Keratinocyte (primary cell): ENCODE measurements at regions not wholly inside any gene's neighbourhood (a gene's known extent, or its start where the extent isn't known, plus 50 kb on each side); places are given as distances from the start of the nearest gene placed in this dataset.

Experiments
- DNase-seq: peaks from one replicate; pipeline ENCODE4 v3.0.0-alpha.2; 2011; ENCODE audit warnings: low read depth, missing footprints, low spot score
- FAIRE-seq: peaks from 2 replicates; lab custom pipeline; 2011; peaks lifted over from hg19 to GRCh38; lab: Jason Lieb, UNC
- H2AFZ ChIP-seq: 2 replicates; pipeline ENCODE4 v1.6.0; 2012; ENCODE audit warnings: low read length, control low read depth, inconsistent platforms; ENCODE audit not compliant: control insufficient read depth
- H3K27ac ChIP-seq: 2 replicates; pipeline ENCODE4 v1.5.1; 2011; ENCODE audit warnings: low read length; ENCODE audit not compliant: control insufficient read depth, insufficient read depth
- H3K27me3 ChIP-seq: 3 replicates; pipeline ENCODE4 v1.6.0; 2011; ENCODE audit warnings: low read length; ENCODE audit not compliant: control insufficient read depth, insufficient read depth; ENCODE audit errors: extremely low read depth
- H3K36me3 ChIP-seq, 2 experiments: 2 replicates in 1 of 2; 3 replicates in 1 of 2; pipeline ENCODE4 v1.5.1; 2011; ENCODE audit warnings: low read length in 2 of 2, mild to moderate bottlenecking in 1 of 2; ENCODE audit not compliant: control insufficient read depth in 2 of 2, insufficient read depth in 2 of 2; ENCODE audit errors: extremely low read depth in 1 of 2
- H3K4me1 ChIP-seq: 3 replicates; pipeline ENCODE4 v1.5.1; 2011; ENCODE audit warnings: low read length; ENCODE audit not compliant: control insufficient read depth, insufficient read depth; ENCODE audit errors: extremely low read depth
- H3K4me2 ChIP-seq: 3 replicates; pipeline ENCODE4 v1.6.0; 2011; ENCODE audit warnings: low read depth, low read length; ENCODE audit not compliant: control insufficient read depth, insufficient read depth; ENCODE audit errors: extremely low read depth
- H3K4me3 ChIP-seq, 3 experiments: fragments of 200-600 bp in 1 of 3; sonication (generic) in 1 of 3; 2 replicates in 2 of 3; 3 replicates in 1 of 3; pipeline ENCODE4 v1.5.1; 2011 to 2016; ENCODE audit warnings: low read length in 3 of 3, mild to moderate bottlenecking in 3 of 3, control low read depth in 2 of 3, inconsistent platforms in 1 of 3, low read depth in 1 of 3, mixed read lengths in 1 of 3, mixed run types in 1 of 3, moderate library complexity in 1 of 3; ENCODE audit not compliant: control insufficient read depth in 2 of 3, insufficient read depth in 2 of 3; ENCODE audit errors: extremely low read depth in 1 of 3
- H3K79me2 ChIP-seq: 2 replicates; pipeline ENCODE4 v1.6.0; 2012; ENCODE audit warnings: low read length; ENCODE audit not compliant: control insufficient read depth, insufficient read depth
- H3K9ac ChIP-seq: 3 replicates; pipeline ENCODE4 v1.6.0; 2011; ENCODE audit warnings: low read length; ENCODE audit not compliant: control insufficient read depth, insufficient read depth; ENCODE audit errors: extremely low read depth
- H3K9me1 ChIP-seq: 3 replicates; pipeline ENCODE4 v1.6.0; 2011; ENCODE audit warnings: low read length; ENCODE audit not compliant: control insufficient read depth, insufficient read depth; ENCODE audit errors: extremely low read depth
- H3K9me3 ChIP-seq: 2 replicates; pipeline ENCODE4 v1.5.1; 2012; ENCODE audit warnings: low read depth, low read length; ENCODE audit not compliant: control insufficient read depth
- H4K20me1 ChIP-seq: 3 replicates; pipeline ENCODE4 v1.6.0; 2011; ENCODE audit warnings: low read length; ENCODE audit not compliant: control insufficient read depth, insufficient read depth; ENCODE audit errors: extremely low read depth
- EZH2 ChIP-seq: IDR thresholded peaks from one replicate; pipeline ENCODE4 v1.6.1; 2012; ENCODE audit warnings: inconsistent platforms, mild to moderate bottlenecking, low read length, moderate library complexity
- dilution Hi-C: fragments of 300-500 bp; cut with MboI; formaldehyde crosslinking; loops from one replicate; pipeline ENCODE4 v1.7.0; 2020; ENCODE audit warnings: low sequenced_read_pairs; ENCODE audit not compliant: extremely low pct_ligation_motif_present
- TF ChIP-seq, protein P1 (sequence below), 3 experiments: IDR thresholded peaks in 1 of 3; conservative IDR thresholded peaks in 1 of 3; optimal IDR thresholded peaks in 1 of 3; 2 replicates in 2 of 3; 3 replicates in 1 of 3; pipeline versions ENCODE3 to v1.5.1; 2011; ENCODE audit warnings: low read length in 3 of 3, mild to moderate bottlenecking in 3 of 3, moderate library complexity in 2 of 3, control low read depth in 1 of 3, inconsistent platforms in 1 of 3; ENCODE audit not compliant: insufficient read depth in 2 of 3; ENCODE audit errors: extremely low read depth in 1 of 3

DNA sequence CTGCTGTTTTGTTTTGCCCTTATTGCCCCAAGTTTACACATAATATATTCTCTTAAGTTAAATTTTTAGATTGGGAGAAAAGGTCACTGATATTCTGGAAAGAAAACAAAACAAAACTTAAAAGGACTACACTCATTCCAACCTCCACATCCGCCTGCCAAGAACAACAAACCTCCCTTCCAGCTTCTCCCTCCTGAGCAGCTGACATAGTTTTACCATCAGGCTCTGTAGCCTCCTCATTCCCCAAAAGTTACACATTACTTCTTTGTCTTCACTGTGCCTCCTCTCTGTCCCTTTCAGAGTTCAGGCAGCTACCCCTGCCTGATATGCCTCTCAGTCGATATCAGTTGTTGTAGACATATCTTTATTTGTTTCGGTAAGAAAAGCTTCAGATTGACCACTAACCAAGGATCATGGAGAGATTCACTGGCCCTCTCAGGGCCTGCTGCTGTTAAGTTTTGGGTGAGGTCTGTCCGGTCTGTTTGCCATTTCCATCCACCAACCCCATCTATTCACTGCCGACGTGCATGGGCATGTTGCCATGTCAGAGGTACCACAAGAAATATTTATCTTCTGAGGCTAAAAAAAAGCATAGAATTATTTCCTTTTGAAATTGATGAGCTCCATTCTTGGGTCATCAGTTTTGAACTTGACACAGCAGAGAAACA lies 164.1 kb downstream of the GASK1B start:
- dilution Hi-C loops, result loop anchor here (25.0 kb wide), 1 partner anchor 179 kb away; no protein-coding TSS in a partner anchor
- H4K20me1 ChIP-seq, result no peaks in the 10 kb centered on the region
- H3K4me3 ChIP-seq, result no peak overlapping the region
- H2AFZ ChIP-seq, result peak overlapping the region; percentile 42
- H3K27ac ChIP-seq, result no peak overlapping the region
- no peaks in the 10 kb centered on the region for H3K79me2 ChIP-seq
- H3K9ac ChIP-seq, result no peak overlapping the region
- DNase-seq (no peak), FAIRE-seq (no peak)
- H3K4me1 ChIP-seq, result peaks cover 4% of the 10 kb centered on the region
- no peaks in the 10 kb centered on the region for H3K9me3 ChIP-seq
- H3K36me3 ChIP-seq, result no peaks in the 10 kb centered on the region
- H3K27me3 ChIP-seq, result no peaks in the 10 kb centered on the region
- no peaks in the 10 kb centered on the region for H3K9me1 ChIP-seq
- no peak for TF ChIP-seq EZH2
- TF ChIP-seq, protein P1, sequence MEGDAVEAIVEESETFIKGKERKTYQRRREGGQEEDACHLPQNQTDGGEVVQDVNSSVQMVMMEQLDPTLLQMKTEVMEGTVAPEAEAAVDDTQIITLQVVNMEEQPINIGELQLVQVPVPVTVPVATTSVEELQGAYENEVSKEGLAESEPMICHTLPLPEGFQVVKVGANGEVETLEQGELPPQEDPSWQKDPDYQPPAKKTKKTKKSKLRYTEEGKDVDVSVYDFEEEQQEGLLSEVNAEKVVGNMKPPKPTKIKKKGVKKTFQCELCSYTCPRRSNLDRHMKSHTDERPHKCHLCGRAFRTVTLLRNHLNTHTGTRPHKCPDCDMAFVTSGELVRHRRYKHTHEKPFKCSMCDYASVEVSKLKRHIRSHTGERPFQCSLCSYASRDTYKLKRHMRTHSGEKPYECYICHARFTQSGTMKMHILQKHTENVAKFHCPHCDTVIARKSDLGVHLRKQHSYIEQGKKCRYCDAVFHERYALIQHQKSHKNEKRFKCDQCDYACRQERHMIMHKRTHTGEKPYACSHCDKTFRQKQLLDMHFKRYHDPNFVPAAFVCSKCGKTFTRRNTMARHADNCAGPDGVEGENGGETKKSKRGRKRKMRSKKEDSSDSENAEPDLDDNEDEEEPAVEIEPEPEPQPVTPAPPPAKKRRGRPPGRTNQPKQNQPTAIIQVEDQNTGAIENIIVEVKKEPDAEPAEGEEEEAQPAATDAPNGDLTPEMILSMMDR (optimal IDR thresholded peaks at IDR 0.05 in 1 of 3, IDR thresholded peaks at IDR 0.05 in 1 of 3, conservative IDR thresholded peaks at IDR 0.05 in 1 of 3; ENCODE audit: extremely low read depth in 1 of 3, insufficient read depth in 2 of 3, low read length in 3 of 3), result no peak
- no peak overlapping the region for H3K4me2 ChIP-seq

DNA sequence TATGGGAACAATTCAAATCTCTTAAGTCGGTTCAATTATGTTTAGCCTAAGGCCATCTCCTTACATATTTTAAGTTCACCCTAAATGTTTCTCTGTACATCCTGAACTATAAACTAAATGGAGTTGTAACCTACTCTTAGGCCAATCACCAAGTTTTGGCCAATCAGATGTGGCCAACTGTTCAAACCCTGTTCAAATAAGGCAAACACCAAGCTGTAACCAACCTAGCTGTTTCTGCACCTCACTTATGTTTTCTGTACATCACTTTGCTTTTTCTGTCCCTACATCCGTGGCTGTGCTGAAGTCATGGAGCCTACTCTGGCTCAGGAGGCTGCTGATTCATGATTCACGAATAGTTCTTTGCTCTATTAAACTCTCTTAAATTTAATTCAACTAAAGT lies 165.3 kb downstream of the GASK1B start:
- no peaks in the 10 kb centered on the region for H3K79me2 ChIP-seq
- no peak overlapping the region for H3K9ac ChIP-seq
- FAIRE-seq (no peak), DNase-seq (no peak)
- H3K4me2 ChIP-seq, result no peak overlapping the region
- TF ChIP-seq, protein P1 (optimal IDR thresholded peaks at IDR 0.05 in 1 of 3, IDR thresholded peaks at IDR 0.05 in 1 of 3, conservative IDR thresholded peaks at IDR 0.05 in 1 of 3; ENCODE audit: extremely low read depth in 1 of 3, insufficient read depth in 2 of 3, low read length in 3 of 3), result no peak
- no peak for TF ChIP-seq EZH2
- no peaks in the 10 kb centered on the region for H3K27me3 ChIP-seq
- no peaks in the 10 kb centered on the region for H3K36me3 ChIP-seq
- H3K9me1 ChIP-seq, result no peaks in the 10 kb centered on the region
- H4K20me1 ChIP-seq, result no peaks in the 10 kb centered on the region
- no peak overlapping the region for H2AFZ ChIP-seq
- dilution Hi-C loops, result loop anchor here (25.0 kb wide), 1 partner anchor 180 kb away; no protein-coding TSS in a partner anchor
- no peak overlapping the region for H3K27ac ChIP-seq
- no peaks in the 10 kb centered on the region for H3K9me3 ChIP-seq
- H3K4me3 ChIP-seq, result no peak overlapping the region
- peaks cover 4% of the 10 kb centered on the region for H3K4me1 ChIP-seq
